Mesodermal cell (in vitro differentiated cells): ENCODE measurements at regions not wholly inside any gene's neighbourhood (a gene's known extent, or its start where the extent isn't known, plus 50 kb on each side); places are given as distances from the start of the nearest gene placed in this dataset.

Experiments used
- H3K27ac ChIP-seq: 2 replicates; pipeline ENCODE4 v1.7.0; 2013; ENCODE audit warnings: mild to moderate bottlenecking, low read depth, low read length, moderate library complexity; ENCODE audit not compliant: severe bottlenecking
- H3K36me3 ChIP-seq: 2 replicates; pipeline ENCODE4 v1.7.1; 2013; ENCODE audit warnings: mild to moderate bottlenecking, low read length, moderate library complexity; ENCODE audit not compliant: control insufficient read depth, insufficient read depth
- H3K4me1 ChIP-seq: one replicate; pipeline ENCODE4 v1.7.1; 2013; ENCODE audit warnings: mild to moderate bottlenecking, low read length; ENCODE audit not compliant: insufficient read depth, control insufficient read depth, poor library complexity, severe bottlenecking
- H3K4me3 ChIP-seq: 2 replicates; pipeline ENCODE4 v1.7.0; 2013; ENCODE audit warnings: low read length, control low read depth, mild to moderate bottlenecking; ENCODE audit not compliant: insufficient read depth, poor library complexity, severe bottlenecking; ENCODE audit errors: extremely low read depth
- H3K9me3 ChIP-seq: 2 replicates; pipeline ENCODE4 v1.7.1; 2013; ENCODE audit warnings: mild to moderate bottlenecking, low read length, moderate library complexity; ENCODE audit not compliant: control insufficient read depth
- WGBS, 2 experiments: methylation state at CpG; one replicate each; pipeline ENCODE4 v1.1.5; 2013; ENCODE audit warnings: missing lambda C conversion rate in 2 of 2; ENCODE audit not compliant: insufficient coverage in 2 of 2; 5-methylcytosine and 5-hydroxymethylcytosine counted together

DNA sequence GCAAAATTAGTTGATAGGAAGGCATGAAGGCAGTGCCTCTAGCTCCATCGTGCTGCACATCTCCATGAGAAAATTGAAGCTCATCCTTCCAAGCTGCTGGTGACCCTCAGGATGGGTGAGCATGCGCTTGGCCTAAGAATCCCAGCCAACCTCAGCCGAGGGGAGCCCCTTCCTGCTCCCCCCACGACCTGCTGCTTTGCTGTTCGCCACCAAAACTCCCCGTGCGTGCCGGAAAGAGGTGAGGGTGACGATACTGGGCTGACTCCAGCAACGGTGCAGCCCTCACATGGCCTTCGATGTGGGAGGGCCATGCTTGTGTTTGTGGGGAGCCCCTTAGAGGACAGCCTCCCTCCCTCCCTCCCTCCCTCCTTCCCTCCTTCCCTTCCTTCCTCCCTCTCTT, 660.9 kb downstream of the BRD1 start:
- Histone ChIP-seq H3K27ac (no peak overlapping the region), H3K4me3 (no peak overlapping the region), H3K36me3 (no peaks in the 10 kb centered on the region), H3K9me3 (no peaks in the 10 kb centered on the region), H3K4me1 (no peaks in the 10 kb centered on the region)
- WGBS, 2 experiments = 83 to 90% methylated on average over 11 of the region's 11 CpGs

DNA sequence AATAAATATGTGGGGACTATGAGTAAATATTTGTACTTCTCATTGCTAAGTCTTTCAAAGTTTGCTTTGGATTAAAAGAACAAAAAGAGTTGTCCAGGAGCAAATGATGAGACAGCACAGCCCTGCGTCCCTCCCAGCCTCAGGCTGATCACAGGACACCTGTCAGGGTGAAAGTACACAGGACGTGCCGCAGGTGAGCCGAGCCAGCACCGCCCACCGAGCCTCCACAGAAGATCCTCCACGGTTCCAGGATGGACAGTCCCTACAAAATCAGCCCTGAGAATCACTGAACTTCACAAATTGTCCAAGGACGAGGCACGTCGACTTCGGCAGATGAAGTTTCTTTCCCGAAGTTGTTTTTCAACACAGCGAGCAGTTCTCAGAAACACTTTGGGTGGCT, 661.5 kb downstream of the BRD1 start:
- Histone ChIP-seq H3K4me3 (no peak overlapping the region), H3K9me3 (no peaks in the 10 kb centered on the region), H3K4me1 (no peaks in the 10 kb centered on the region), H3K36me3 (no peaks in the 10 kb centered on the region), H3K27ac (no peak overlapping the region)
- WGBS, 2 experiments = 90 to 91% methylated on average over 13 of the region's 13 CpGs

DNA sequence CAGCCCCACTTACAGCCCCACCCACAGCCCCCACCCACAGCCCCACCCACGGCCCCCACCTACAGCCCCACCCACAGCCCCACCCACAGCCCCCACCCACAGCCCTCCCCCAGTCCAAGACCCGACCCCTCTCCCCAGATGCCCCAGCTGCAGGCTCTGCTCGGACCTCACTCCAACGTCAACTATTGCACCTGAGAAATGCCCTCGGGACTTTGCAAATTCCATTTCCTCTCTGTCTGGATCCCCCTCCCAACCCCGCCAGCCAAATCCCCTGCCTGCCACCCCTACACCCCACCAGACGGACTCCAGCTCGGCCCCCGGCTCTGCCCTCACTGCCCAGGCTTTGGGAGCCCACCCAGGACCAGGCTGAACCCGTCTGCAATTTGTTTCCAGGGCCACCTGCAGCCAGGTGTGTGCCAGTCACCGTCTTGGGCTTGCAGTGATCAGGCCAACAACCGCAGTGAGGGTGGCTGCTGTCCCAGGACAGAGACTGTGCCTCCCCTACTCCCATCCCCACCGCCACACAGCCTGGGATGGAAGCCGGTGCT, 662.8 kb downstream of the BRD1 start:
- no peaks in the 10 kb centered on the region for H3K36me3 ChIP-seq
- H3K4me1 ChIP-seq = no peaks in the 10 kb centered on the region
- no peak overlapping the region for H3K4me3 ChIP-seq
- no peaks in the 10 kb centered on the region for H3K9me3 ChIP-seq
- H3K27ac ChIP-seq = no peak overlapping the region
- 74 to 81% methylated on average over 6 to 11 of the region's 14 CpGs for WGBS, 2 experiments

DNA sequence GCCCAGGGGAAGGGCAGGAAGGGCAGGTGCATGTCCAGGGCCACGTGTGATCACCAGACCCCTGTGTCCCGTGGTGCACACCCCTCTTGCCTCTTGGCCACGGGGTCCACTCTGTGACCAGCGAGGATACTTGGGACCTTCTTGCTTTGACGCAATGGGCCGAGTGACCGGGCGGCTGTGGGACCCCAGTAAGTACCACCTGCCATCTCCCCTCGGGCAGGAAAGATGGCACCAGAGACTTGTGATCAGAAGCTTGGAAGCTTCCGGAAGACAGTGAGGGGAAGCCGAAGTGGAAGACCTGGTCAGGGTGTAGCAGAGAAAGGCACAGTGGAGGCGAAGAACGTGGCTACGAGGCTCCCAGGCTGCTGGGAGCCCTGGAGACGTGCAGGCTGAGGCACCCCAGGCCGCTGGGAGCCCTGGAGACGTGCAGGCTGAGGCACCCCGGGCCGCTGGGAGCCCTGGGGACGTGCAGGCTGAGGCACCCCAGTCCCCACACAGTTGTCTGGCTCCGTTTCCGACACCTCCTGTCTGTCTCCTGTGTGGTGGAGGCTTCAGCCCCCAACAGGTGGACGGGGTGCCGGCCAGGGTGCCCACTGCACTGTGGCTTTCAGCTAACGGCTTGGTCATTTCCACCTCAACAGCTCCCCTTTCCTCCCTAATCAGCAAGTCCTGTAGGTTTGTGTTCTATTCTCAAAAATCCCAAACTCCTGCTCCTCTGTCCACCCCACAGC, 663.5 kb downstream of the BRD1 start:
- Histone ChIP-seq H3K36me3 (no peaks in the 10 kb centered on the region), H3K4me1 (no peaks in the 10 kb centered on the region), H3K9me3 (no peaks in the 10 kb centered on the region), H3K27ac (no peak overlapping the region), H3K4me3 (no peak overlapping the region)
- WGBS, 2 experiments = 83 to 86% methylated on average over 22 to 24 of the region's 25 CpGs

DNA sequence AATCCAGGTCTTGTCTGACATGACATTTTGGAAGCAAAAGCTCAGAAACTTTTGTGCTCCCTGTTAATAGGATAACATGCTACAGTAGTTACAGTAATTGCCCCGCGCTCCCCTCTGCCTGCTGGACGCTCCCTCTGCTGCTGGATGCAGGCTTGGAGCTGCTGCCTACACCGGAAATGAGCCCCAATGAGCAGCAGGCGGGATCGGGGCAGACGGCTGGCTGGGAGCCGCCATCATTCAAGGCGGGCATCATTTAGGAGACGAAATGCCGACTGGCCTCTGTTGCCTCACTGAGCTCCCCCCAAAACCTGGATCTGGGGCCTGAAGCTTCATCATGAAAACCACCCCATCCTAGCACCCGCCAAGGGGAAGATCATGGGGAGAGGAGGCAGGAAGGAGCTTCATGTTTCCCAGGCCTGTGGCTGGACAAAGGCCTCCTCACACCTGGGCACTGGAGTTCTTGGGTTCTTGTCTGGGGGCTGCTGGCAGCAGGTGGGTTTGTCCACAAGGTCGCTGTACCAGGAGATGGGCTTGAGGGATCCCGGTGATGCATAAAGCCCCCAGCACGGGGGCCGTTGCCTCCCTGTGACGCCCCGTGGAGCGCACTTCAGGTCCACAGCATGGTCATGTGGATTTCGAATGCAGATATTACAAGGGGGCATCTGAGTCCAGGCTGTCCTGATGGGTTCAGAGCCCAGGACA, 664.3 kb downstream of the BRD1 start:
- Histone ChIP-seq H3K9me3 (no peaks in the 10 kb centered on the region), H3K27ac (no peak overlapping the region), H3K4me3 (no peak overlapping the region), H3K4me1 (no peaks in the 10 kb centered on the region), H3K36me3 (no peaks in the 10 kb centered on the region)
- 93 to 94% methylated on average over 17 to 19 of the region's 20 CpGs for WGBS, 2 experiments

DNA sequence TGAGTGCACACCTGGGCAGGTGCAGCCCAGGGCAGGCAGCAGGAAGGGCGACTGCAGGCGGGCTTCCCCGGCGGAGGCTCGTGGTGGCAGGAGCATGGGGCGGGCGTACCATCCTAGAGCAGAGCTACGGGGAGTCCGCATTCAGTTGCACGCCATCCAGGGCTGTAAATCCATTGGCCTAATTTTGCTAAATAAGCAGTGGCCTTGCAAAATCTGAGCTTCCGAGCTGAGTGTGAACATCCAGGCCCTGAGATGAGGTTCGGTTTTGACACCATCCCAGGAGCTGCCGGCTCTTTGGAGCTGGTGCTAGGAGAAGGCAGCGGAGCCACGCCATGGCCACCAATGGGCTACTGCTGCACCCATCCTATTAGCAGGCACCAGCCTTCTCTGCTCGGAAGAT, 664.8 kb downstream of the BRD1 start:
- H3K4me3 ChIP-seq = no peak overlapping the region
- H3K4me1 ChIP-seq = no peaks in the 10 kb centered on the region
- H3K36me3 ChIP-seq = no peaks in the 10 kb centered on the region
- WGBS, 2 experiments = 95% methylated on average over 13 to 16 of the region's 16 CpGs
- no peak overlapping the region for H3K27ac ChIP-seq
- H3K9me3 ChIP-seq = no peaks in the 10 kb centered on the region

DNA sequence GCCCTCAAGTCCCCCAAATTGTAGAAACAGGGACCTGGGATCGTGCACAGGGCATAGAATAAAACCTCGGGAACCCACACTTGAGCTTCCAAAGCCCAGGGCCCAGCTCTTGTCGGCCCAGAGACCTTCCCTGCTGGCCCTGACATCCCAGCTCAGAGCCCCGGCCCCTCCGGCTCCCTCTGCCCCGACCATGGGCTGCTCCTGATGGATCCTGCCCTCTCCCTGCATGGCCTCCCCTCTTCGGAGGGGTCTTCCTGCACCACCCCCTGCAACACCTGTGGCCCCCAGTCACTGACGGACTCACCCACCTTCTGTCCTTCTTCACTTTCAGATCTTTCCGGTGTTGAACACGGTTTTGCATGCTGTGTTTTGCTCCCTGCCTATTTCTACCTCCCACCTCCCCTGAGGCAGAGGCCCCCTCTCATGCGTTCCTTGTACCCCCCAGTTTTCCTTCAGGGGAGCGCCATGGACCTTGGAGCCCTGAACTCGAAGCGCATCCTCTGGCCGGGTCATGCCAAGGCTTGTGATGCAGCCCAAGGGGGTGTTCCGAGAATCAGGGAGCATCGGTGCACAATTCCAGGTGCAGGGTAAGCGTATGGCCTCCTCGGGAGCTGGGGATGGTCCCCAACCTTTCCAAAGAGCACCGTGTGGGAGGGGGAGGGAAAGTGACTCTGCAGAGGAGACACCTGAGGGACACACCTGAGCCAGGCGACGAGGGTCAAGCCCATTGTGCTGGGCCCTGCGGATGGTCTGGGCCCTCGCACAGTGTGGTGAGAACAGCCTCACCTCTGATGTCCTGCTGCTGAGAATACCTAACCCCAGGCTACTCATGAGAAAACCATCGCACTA, 666.4 kb downstream of the BRD1 start:
- no peaks in the 10 kb centered on the region for H3K36me3 ChIP-seq
- H3K4me3 ChIP-seq = no peak overlapping the region
- no peaks in the 10 kb centered on the region for H3K4me1 ChIP-seq
- H3K27ac ChIP-seq = no peak overlapping the region
- no peaks in the 10 kb centered on the region for H3K9me3 ChIP-seq
- 87 to 95% methylated on average over 21 to 25 of the region's 25 CpGs for WGBS, 2 experiments

DNA sequence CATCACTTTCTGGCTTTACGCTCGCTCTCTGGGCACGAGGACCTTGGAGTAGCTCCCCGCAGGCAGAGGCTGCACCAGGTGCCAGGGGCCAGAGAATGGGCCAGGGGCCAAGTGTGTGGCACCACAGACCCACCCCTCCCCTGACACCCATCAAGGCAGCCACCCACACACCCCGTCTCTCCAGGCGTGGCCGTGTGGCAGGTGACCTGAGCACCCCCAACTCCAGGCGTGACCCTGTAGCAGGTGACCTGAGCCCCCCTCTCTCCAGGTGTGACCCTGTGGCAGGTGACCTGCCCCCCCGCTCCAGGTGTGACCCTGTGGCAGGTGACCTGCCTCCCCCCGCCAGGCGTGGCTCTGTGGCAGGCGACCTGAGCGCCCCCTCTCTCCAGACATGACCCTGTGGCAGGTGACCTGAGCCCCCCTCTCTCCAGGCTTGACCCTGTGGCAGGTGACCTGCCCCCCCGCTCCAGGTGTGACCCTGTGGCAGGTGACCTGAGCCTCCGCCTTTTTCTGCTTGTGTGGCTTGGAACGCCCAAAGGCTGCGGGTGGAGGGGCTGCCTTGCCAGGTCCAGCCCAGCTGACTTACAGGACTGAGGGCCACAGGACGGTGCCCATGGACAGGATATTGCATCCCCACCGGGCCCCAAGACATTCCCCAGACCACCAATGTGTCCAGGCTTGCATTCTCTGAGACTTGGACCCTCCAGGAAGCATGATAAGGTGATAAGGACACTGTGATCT, 667.2 kb downstream of the BRD1 start:
- Histone ChIP-seq H3K36me3 (no peaks in the 10 kb centered on the region), H3K4me1 (no peaks in the 10 kb centered on the region), H3K9me3 (no peaks in the 10 kb centered on the region), H3K27ac (no peak overlapping the region), H3K4me3 (no peak overlapping the region)
- 79 to 91% methylated on average over 13 of the region's 19 CpGs for WGBS, 2 experiments

DNA sequence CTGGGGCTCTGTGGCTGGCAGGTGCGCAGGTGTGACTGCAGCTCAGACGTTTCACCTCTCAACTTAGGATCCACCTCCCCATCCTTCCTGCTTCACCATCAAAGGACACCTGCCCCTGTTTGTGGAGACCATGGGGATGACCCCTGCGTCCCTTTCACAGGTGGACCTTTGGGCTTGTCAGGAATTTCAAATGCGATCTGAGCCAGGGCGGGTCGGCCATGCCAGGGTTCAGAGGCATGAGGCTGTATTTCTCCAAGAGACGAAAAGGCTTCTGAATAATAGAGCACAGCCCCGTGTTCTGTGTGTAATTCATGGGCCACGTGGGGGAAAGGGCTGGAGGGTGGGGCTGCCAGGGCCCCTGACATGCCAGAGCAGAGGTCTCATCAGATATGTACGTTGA, 668.0 kb downstream of the BRD1 start:
- 85 to 91% methylated on average over 9 of the region's 10 CpGs for WGBS, 2 experiments
- H3K4me3 ChIP-seq = no peak overlapping the region
- H3K9me3 ChIP-seq = no peaks in the 10 kb centered on the region
- no peaks in the 10 kb centered on the region for H3K36me3 ChIP-seq
- no peak overlapping the region for H3K27ac ChIP-seq
- no peaks in the 10 kb centered on the region for H3K4me1 ChIP-seq
